Breast epithelium (tissue), 4 donors: ENCODE measurements at regions not wholly inside any gene's neighbourhood (a gene's known extent, or its start where the extent isn't known, plus 50 kb on each side); places are given as distances from the start of the nearest gene placed in this dataset.
A peak's percentile ranks its signal among the peaks of the same experiment; 100 is the strongest.

Experiments
- DNase-seq, 2 donors: peaks; one replicate each; pipeline ENCODE4 v3.0.0-alpha.2; 2019; ENCODE audit warnings: low spot score in 2 of 2
- H3K27ac ChIP-seq, 2 donors: fragments of 200-600 bp; sonication (generic) in 1 of 2; one replicate each; pipeline ENCODE4 v1.5.1; 2016 to 2019; ENCODE audit warnings: mild to moderate bottlenecking in 1 of 2
- H3K27me3 ChIP-seq, 2 donors: fragments of 200-600 bp; sonication (generic) in 1 of 2; one replicate each; pipeline versions ENCODE4 v1.5.1 to v1.6.0; 2017 to 2019; ENCODE audit warnings: control low read depth in 1 of 2, mild to moderate bottlenecking in 1 of 2
- H3K36me3 ChIP-seq: fragments of 200-600 bp; one replicate; pipeline ENCODE4 v1.5.1; 2019
- H3K4me1 ChIP-seq, 2 donors: fragments of 200-600 bp; sonication (generic); one replicate each; pipeline ENCODE4 v1.5.1; 2016 to 2019; ENCODE audit warnings: control low read depth in 1 of 2
- H3K4me3 ChIP-seq, 3 donors: fragments of 200-600 bp; sonication (generic); 1 replicate in 2 of 3; 2 replicates in 1 of 3; pipeline ENCODE4 v1.5.1; 2016 to 2019; ENCODE audit warnings: mild to moderate bottlenecking in 3 of 3, moderate library complexity in 2 of 3
- H3K9me3 ChIP-seq, 2 donors: fragments of 200-600 bp; sonication (generic) in 1 of 2; one replicate each; pipeline ENCODE4 v1.5.1; 2016 to 2019; ENCODE audit warnings: control low read depth in 1 of 2
- CTCF ChIP-seq, 3 donors: fragments of 450-650 bp; IDR thresholded peaks; one replicate each; pipeline ENCODE4 v1.5.1; 2016 to 2017; ENCODE audit warnings: antibody characterized with exemption in 3 of 3, mild to moderate bottlenecking in 3 of 3, moderate library complexity in 3 of 3
- POLR2A ChIP-seq: fragments of 450-650 bp; IDR thresholded peaks from one replicate; pipeline ENCODE4 v1.6.1; 2016; ENCODE audit warnings: antibody characterized with exemption, mild to moderate bottlenecking, moderate library complexity
- POLR2AphosphoS5 ChIP-seq, 3 donors: sonication (generic); formaldehyde crosslinking; IDR thresholded peaks; one replicate each; pipeline ENCODE4 v1.6.1; 2017; ENCODE audit warnings: antibody characterized with exemption in 3 of 3
- intact Hi-C: fragments of 100-400 bp; cut with DNase I; formaldehyde crosslinking; loops from one replicate; pipeline ENCODE4 v1.15.1; 2023; ENCODE audit warnings: low total_unique reads

GRCh38 chr5:68499987-68500386, 284.4 kb downstream of the PIK3R1 start:
- H3K9me3 ChIP-seq, result peaks cover 0 to 8% of the 10 kb centered on the region in 2 donors
- no peaks in the 10 kb centered on the region for H3K27me3 ChIP-seq
- intact Hi-C loops, result no loop called here
- no peak overlapping the region for H3K27ac ChIP-seq
- H3K4me1 ChIP-seq, result no peaks in the 10 kb centered on the region
- no peak for DNase-seq
- H3K4me3 ChIP-seq, result no peak overlapping the region
- no peaks in the 10 kb centered on the region for H3K36me3 ChIP-seq
- no peak for TF ChIP-seq POLR2AphosphoS5 (IDR thresholded peaks at IDR 0.05)
- no peak for TF ChIP-seq CTCF (IDR thresholded peaks at IDR 0.05)
- TF ChIP-seq POLR2A, result no peak

GRCh38 chr5:68500813-68501212, 285.3 kb downstream of the PIK3R1 start:
- DNase-seq, result no peak
- Histone ChIP-seq H3K4me1 (no peaks in the 10 kb centered on the region), H3K27ac (peak overlapping the region in 1 of 2 donors; percentile 32), H3K9me3 (peaks cover 0 to 8% of the 10 kb centered on the region in 2 donors), H3K4me3 (no peak overlapping the region), H3K27me3 (no peaks in the 10 kb centered on the region), H3K36me3 (no peaks in the 10 kb centered on the region)
- TF ChIP-seq POLR2A (no peak), POLR2AphosphoS5 (IDR thresholded peaks at IDR 0.05) (no peak), CTCF (IDR thresholded peaks at IDR 0.05) (no peak)
- intact Hi-C loops, result no loop called here

DNA sequence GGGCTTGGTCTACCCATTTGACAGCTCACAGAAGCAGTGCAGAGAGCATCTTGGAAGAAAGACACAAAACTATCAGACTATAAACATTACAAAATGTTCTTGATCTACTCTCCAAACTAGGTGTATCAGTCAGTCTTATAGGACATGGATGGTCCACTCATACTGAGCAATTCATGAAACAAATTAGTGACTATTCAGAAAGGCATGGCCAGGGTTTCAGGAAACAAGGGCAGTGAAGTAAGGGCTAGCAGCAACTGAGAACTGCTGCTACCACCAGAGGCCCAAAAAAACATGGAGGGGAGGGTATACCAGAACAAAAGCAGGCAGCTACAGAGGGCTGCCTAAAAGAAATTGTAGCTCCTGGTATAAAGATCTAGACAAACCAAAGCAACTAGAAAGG, 287.0 kb downstream of the PIK3R1 start:
- H3K36me3 ChIP-seq, result no peaks in the 10 kb centered on the region
- H3K27ac ChIP-seq, result no peak overlapping the region
- no peak for DNase-seq
- H3K4me3 ChIP-seq, result no peak overlapping the region
- intact Hi-C loops, result no loop called here
- H3K27me3 ChIP-seq, result no peaks in the 10 kb centered on the region
- no peaks in the 10 kb centered on the region for H3K4me1 ChIP-seq
- no peak for TF ChIP-seq POLR2A
- TF ChIP-seq POLR2AphosphoS5 (IDR thresholded peaks at IDR 0.05), result no peak
- TF ChIP-seq CTCF (IDR thresholded peaks at IDR 0.05), result no peak
- H3K9me3 ChIP-seq, result peaks cover 0 to 7% of the 10 kb centered on the region in 2 donors

GRCh38 chr5:68504306-68504705, 288.8 kb downstream of the PIK3R1 start:
- TF ChIP-seq CTCF (IDR thresholded peaks at IDR 0.05), result no peak
- TF ChIP-seq POLR2AphosphoS5 (IDR thresholded peaks at IDR 0.05), result no peak
- no peak for TF ChIP-seq POLR2A
- intact Hi-C loops, result no loop called here
- no peaks in the 10 kb centered on the region for H3K9me3 ChIP-seq
- H3K27ac ChIP-seq, result no peak overlapping the region
- H3K4me1 ChIP-seq, result no peaks in the 10 kb centered on the region
- H3K27me3 ChIP-seq, result no peaks in the 10 kb centered on the region
- no peaks in the 10 kb centered on the region for H3K36me3 ChIP-seq
- H3K4me3 ChIP-seq, result no peak overlapping the region
- no peak for DNase-seq

DNA sequence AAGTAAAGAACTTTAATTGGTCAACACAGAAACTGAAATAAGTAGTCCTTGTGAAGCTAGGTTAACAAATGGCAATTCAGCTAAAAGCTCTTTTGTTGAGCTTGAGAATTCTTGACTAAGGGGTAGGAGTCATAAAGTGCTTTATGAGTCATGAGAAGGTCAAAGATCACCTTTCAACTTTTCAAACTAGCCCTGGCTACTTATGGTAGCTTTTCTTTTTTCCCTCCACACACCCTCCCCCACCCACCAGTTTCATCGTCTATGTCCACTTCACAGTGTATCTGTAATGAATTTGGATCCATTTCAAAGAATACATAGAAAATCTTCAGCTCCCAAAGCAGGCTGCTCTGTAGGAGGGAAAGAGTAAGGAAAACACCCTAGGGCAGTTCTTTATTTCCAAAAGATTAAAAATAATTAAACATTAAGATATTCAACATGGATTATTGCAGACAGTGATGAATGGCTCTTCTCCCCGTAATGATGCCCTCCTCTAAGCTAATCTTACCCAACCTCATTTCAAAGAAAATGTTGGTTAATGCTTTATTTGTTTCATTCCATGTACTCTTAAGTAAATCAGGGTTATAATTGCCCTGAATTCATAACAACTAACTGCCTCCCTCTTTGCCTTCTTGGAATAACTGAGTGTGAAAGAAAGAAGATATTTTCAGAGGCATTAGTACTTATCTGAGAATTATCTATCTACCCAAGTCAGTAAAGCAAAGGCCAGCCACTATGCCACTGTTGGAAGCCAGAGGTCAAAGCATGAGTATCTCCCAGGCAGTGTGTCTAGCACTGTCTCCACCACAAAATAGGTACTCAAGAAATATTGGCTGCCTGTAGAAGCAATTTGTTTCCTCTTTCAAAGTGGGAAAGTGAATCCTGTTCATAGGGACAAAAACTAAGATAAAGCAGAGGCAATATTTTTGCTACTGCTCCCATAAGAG, 290.6 kb downstream of the PIK3R1 start:
- TF ChIP-seq POLR2A, result no peak
- no peak for TF ChIP-seq CTCF (IDR thresholded peaks at IDR 0.05)
- TF ChIP-seq POLR2AphosphoS5 (IDR thresholded peaks at IDR 0.05), result no peak
- Histone ChIP-seq H3K9me3 (no peaks in the 10 kb centered on the region), H3K4me3 (no peak overlapping the region), H3K4me1 (no peaks in the 10 kb centered on the region), H3K36me3 (no peaks in the 10 kb centered on the region), H3K27me3 (no peaks in the 10 kb centered on the region), H3K27ac (peak overlapping the region; percentile 13 to 25)
- intact Hi-C loops, result no loop called here
- DNase-seq, result no peak
